Stomach (tissue), 4 donors: ENCODE measurements at regions not wholly inside any gene's neighbourhood (a gene's known extent, or its start where the extent isn't known, plus 50 kb on each side); places are given as distances from the start of the nearest gene placed in this dataset.

Experiments used
- CTCF ChIP-seq, 7 experiments: fragments of 450-650 bp in 4 of 7; fragments of 200-600 bp in 3 of 7; sonication (generic) in 3 of 7; IDR thresholded peaks; one replicate each; pipeline ENCODE4 v1.5.1; 2016 to 2019; ENCODE audit warnings: antibody characterized with exemption in 7 of 7, control low read depth in 2 of 7, mild to moderate bottlenecking in 1 of 7
- EP300 ChIP-seq: sonication (generic); formaldehyde crosslinking; IDR thresholded peaks from one replicate; pipeline ENCODE4 v1.6.1; 2017; ENCODE audit warnings: antibody characterized with exemption
- POLR2A ChIP-seq, 4 donors: fragments of 450-650 bp; IDR thresholded peaks; one replicate each; pipeline ENCODE4 v1.6.1; 2016; ENCODE audit warnings: antibody characterized with exemption in 4 of 4, control low read depth in 2 of 4, mild to moderate bottlenecking in 1 of 4, moderate library complexity in 1 of 4
- POLR2AphosphoS5 ChIP-seq, 3 donors: sonication (generic); formaldehyde crosslinking; IDR thresholded peaks; one replicate each; pipeline ENCODE4 v1.6.1; 2016; ENCODE audit warnings: antibody characterized with exemption in 3 of 3

DNA sequence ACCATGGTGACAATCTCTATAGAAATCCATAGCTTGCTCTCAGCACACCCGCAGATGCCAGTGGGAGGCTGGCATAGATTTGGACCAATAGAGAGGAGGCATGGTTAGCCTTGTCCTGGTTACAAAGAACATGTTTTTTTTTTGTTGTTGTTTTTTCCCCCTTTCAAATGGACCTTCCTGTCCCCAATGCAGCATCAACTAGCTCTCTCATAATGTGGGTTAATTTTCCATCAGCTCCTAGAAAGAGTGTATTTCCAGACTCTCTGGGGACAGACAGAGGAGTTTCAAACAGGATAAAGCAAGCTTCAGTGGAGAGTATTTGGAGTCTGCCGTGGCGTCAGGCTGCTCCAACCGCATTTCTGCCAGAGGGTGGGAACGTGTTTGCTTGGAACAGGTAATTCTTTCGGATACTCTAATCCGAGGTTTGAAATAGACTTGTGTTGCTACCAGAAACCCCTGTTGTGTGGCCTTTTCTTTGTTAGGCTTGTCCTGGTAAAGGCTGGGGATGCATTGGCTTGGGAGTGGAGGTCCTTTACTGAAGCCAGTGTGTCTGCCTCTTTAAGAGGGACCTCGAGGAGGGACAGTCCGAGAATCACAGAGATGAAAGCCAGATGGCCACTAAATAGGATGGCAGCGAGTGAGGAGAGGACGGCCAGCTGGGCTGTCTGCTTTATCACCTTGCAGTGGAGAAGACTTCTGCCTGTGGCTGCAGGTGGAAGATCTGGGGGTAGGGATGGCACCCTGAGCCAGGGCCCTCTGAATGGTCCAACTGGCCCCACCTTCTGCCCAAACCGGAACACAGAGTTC is 130.5 kb upstream of the CPEB4 start:
- no peak for TF ChIP-seq POLR2A (IDR thresholded peaks at IDR 0.05)
- no peak for TF ChIP-seq CTCF (IDR thresholded peaks at IDR 0.05)
- TF ChIP-seq EP300: no peak
- no peak for TF ChIP-seq POLR2AphosphoS5 (IDR thresholded peaks at IDR 0.05)
